Lower lobe of right lung (tissue), 2 donors: ENCODE measurements at regions not wholly inside any gene's neighbourhood (a gene's known extent, or its start where the extent isn't known, plus 50 kb on each side); places are given as distances from the start of the nearest gene placed in this dataset.

ENCODE experiments used
- ATAC-seq, 2 donors: fragments of 200-7000 bp; cut with Tn5 transposase; one replicate each; pipeline ENCODE4 v1.9.1; 2020 to 2022; ENCODE audit warnings: mild to moderate bottlenecking in 2 of 2, moderate library complexity in 2 of 2
- DNase-seq: peaks from one replicate; pipeline ENCODE4 v3.0.0-alpha.2; 2020
- H3K27ac ChIP-seq: fragments of 200-600 bp; one replicate; pipeline ENCODE4 v1.8.0; 2022
- H3K27me3 ChIP-seq: fragments of 200-600 bp; one replicate; pipeline ENCODE4 v1.8.0; 2022; ENCODE audit warnings: low read depth
- H3K36me3 ChIP-seq: fragments of 200-600 bp; one replicate; pipeline ENCODE4 v1.8.0; 2022; ENCODE audit warnings: mild to moderate bottlenecking
- H3K4me1 ChIP-seq: fragments of 200-600 bp; one replicate; pipeline ENCODE4 v1.8.0; 2022
- H3K4me3 ChIP-seq: fragments of 200-600 bp; one replicate; pipeline ENCODE4 v1.8.0; 2022; ENCODE audit warnings: mild to moderate bottlenecking
- H3K9me3 ChIP-seq: fragments of 200-600 bp; one replicate; pipeline ENCODE4 v1.8.0; 2022
- CTCF ChIP-seq: fragments of 200-600 bp; IDR thresholded peaks from one replicate; pipeline ENCODE4 v1.8.0; 2022; ENCODE audit warnings: antibody characterized with exemption, mild to moderate bottlenecking
- intact Hi-C: fragments of 100-400 bp; cut with DNase I; formaldehyde crosslinking; loops from one replicate; pipeline ENCODE4 v1.11.0; 2022
- donor health status: DM: no; HTN: yes; CAD: no; lungs with severe emphysema.

- H3K27ac ChIP-seq = no peak overlapping the region
- H3K27me3 ChIP-seq = no peaks in the 10 kb centered on the region
- H3K36me3 ChIP-seq = no peaks in the 10 kb centered on the region
- no peaks in the 10 kb centered on the region for H3K4me1 ChIP-seq
- no peak for ATAC-seq
- DNase-seq = no peak
- no peaks in the 10 kb centered on the region for H3K9me3 ChIP-seq
- H3K4me3 ChIP-seq = no peak overlapping the region
- intact Hi-C loops = loop anchor here (10.0 kb wide), 1 partner anchor 65 kb away; no protein-coding TSS in a partner anchor
- TF ChIP-seq CTCF = no peak
These were observed 457.2 kb downstream of the CDH2 start for GRCh38 chr18:27719680-27720079.

DNA sequence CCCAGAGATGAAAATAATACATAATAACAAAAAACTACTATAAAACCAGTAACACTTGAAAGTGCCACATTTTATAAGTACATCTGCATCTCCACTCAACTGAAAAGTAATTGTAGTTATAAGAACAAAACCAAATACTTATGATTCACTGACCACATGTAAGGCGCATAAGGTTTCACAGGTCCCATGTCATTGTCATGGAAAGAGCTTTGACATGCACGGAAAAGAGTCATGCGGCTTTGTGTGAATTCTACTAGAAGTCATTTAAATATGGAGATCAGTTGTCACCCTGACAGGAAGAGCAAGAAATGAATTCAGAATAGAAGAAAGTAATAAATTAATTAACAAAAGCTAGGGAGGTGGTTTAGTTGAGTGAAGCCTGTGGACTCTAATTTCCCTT, 459.1 kb downstream of the CDH2 start:
- DNase-seq = no peak
- H3K9me3 ChIP-seq = no peaks in the 10 kb centered on the region
- intact Hi-C loops = no loop called here
- no peaks in the 10 kb centered on the region for H3K36me3 ChIP-seq
- ATAC-seq = no peak
- H3K4me3 ChIP-seq = no peak overlapping the region
- no peaks in the 10 kb centered on the region for H3K27me3 ChIP-seq
- no peak overlapping the region for H3K27ac ChIP-seq
- TF ChIP-seq CTCF = no peak
- H3K4me1 ChIP-seq = no peaks in the 10 kb centered on the region

DNA sequence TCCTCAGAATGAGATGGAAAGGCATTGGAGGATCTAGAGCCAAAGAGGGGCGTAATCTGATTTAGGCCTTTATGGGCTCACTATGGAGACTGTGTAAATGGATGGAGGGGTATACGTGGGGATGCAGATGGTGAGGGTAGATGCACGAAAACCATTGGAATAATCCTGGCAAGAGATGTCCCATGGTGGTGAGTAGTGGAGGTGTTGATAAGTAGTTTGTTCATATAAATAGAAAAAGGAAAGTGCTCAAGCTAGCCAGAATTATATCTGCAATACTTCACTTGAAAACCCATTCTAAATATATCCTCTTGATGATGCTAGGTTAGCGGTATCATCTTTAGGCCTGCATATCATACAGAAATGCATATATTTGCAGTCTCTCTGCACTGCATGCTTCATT, 459.7 kb downstream of the CDH2 start:
- H3K4me3 ChIP-seq = no peak overlapping the region
- H3K27me3 ChIP-seq = no peaks in the 10 kb centered on the region
- no peak overlapping the region for H3K27ac ChIP-seq
- H3K36me3 ChIP-seq = no peaks in the 10 kb centered on the region
- intact Hi-C loops = no loop called here
- ATAC-seq = no peak
- no peaks in the 10 kb centered on the region for H3K4me1 ChIP-seq
- H3K9me3 ChIP-seq = no peaks in the 10 kb centered on the region
- no peak for TF ChIP-seq CTCF
- no peak for DNase-seq

DNA sequence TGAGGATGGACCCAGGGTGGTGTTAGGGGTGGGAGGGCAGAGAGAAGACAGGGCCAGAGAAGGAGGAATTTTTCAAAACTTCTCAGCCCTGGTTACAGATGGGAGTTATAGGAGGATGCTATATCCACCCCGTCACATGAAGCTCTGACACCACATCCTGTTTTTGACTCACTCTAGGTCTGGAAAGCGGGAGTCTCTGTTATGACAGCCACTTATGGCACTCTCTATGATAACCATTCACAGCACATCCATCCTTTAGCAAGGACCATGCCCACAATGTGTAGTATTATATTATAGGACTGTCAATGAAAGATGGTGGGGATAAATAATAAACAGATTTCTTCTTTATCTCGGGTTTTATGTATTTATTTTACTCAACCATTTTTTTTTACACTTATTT, 461.2 kb downstream of the CDH2 start:
- H3K4me3 ChIP-seq = no peak overlapping the region
- no peak for TF ChIP-seq CTCF
- H3K27me3 ChIP-seq = no peaks in the 10 kb centered on the region
- H3K27ac ChIP-seq = no peak overlapping the region
- ATAC-seq = no peak
- intact Hi-C loops = no loop called here
- H3K36me3 ChIP-seq = no peaks in the 10 kb centered on the region
- DNase-seq = no peak
- H3K4me1 ChIP-seq = no peaks in the 10 kb centered on the region
- no peaks in the 10 kb centered on the region for H3K9me3 ChIP-seq

DNA sequence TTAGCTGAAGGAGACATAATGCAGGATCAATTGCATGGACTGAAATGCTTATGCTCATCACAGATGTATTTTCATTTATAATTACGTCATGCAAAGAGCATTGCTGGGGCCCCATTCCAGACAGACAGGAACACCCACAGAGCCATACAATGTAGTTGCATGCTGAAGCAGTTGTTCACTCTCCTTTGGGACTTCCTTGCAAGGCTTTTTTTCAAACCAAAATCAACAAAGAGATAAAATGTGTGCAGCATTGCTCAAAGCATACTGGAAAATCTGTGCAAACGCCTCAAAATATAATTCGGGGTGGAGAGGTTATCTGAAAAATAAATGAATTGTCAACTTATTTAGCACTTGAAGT, 463.2 kb downstream of the CDH2 start:
- H3K27me3 ChIP-seq = no peaks in the 10 kb centered on the region
- no peaks in the 10 kb centered on the region for H3K36me3 ChIP-seq
- no peak overlapping the region for H3K27ac ChIP-seq
- no peak for DNase-seq
- H3K9me3 ChIP-seq = no peaks in the 10 kb centered on the region
- no peak for TF ChIP-seq CTCF
- no peaks in the 10 kb centered on the region for H3K4me1 ChIP-seq
- no peak for ATAC-seq
- H3K4me3 ChIP-seq = no peak overlapping the region
- intact Hi-C loops = no loop called here
